H1 (cell line): ENCODE measurements at regions not wholly inside any gene's neighbourhood (a gene's known extent, or its start where the extent isn't known, plus 50 kb on each side); places are given as distances from the start of the nearest gene placed in this dataset.

Experiments
- CTCF ChIA-PET: fragments of 300-600 bp; sonication (Branson Sonifier 250); formaldehyde crosslinking; loops from one replicate; lab custom pipeline; 2021; ENCODE audit not compliant: partially characterized antibody; lab: Charles Lee
- POLR2A ChIA-PET: fragments of 300-600 bp; sonication (Branson Sonifier 250); formaldehyde crosslinking; loops from one replicate; lab custom pipeline; 2021; ENCODE audit warnings: inconsistent platforms; ENCODE audit not compliant: partially characterized antibody; lab: Charles Lee
- DNase-seq, 2 experiments: peaks; one replicate each; pipeline versions ENCODE4 v3.0.0 to v3.0.0-alpha.2; 2010 to 2022; ENCODE audit warnings: low spot score in 2 of 2, low read depth in 1 of 2, mixed read lengths in 1 of 2
- FAIRE-seq: peaks from 2 replicates; lab custom pipeline; 2011; peaks lifted over from hg19 to GRCh38; lab: Jason Lieb, UNC
- H2AFZ ChIP-seq: 2 replicates; pipeline ENCODE4 v1.8.1; 2012; ENCODE audit warnings: low read length, inconsistent platforms
- H2AK5ac ChIP-seq: 2 replicates; pipeline ENCODE4 v1.6.1; 2013; ENCODE audit warnings: low read depth, low read length
- H2BK120ac ChIP-seq: replicated peaks from 2 replicates; pipeline ENCODE3; 2013; ENCODE audit warnings: low read depth, low read length, inconsistent platforms
- H2BK12ac ChIP-seq: 2 replicates; pipeline ENCODE4 v1.6.1; 2013; ENCODE audit warnings: low read depth, low read length
- H2BK15ac ChIP-seq: 2 replicates; pipeline ENCODE4 v1.6.1; 2013; ENCODE audit warnings: low read length
- H2BK20ac ChIP-seq: 2 replicates; pipeline ENCODE4 v1.6.1; 2013; ENCODE audit warnings: low read length
- H2BK5ac ChIP-seq: 2 replicates; pipeline ENCODE4 v1.6.1; 2013; ENCODE audit warnings: low read depth, low read length
- H3K14ac ChIP-seq: 2 replicates; pipeline ENCODE4 v1.6.1; 2013; ENCODE audit warnings: inconsistent platforms; ENCODE audit not compliant: insufficient read length
- H3K18ac ChIP-seq: 2 replicates; pipeline ENCODE4 v1.6.1; 2013; ENCODE audit warnings: low read length; ENCODE audit errors: extremely low read depth
- H3K23ac ChIP-seq: 2 replicates; pipeline ENCODE4 v1.6.1; 2013; ENCODE audit warnings: inconsistent platforms; ENCODE audit not compliant: insufficient read length
- H3K23me2 ChIP-seq: 2 replicates; pipeline ENCODE4 v1.6.1; 2013; ENCODE audit warnings: low read depth, low read length
- H3K27ac ChIP-seq: 2 replicates; pipeline ENCODE4 v1.6.1; 2011; ENCODE audit warnings: low read depth, low read length, inconsistent platforms
- H3K27me3 ChIP-seq, 4 experiments: replicated peaks in 1 of 4; 1 replicate in 1 of 4; 2 replicates in 3 of 4; pipeline versions ENCODE4 v1.6.1 to v1.8.1; 2011 to 2013; ENCODE audit warnings: low read length in 3 of 4, mild to moderate bottlenecking in 3 of 4, inconsistent platforms in 2 of 4, mixed read lengths in 2 of 4, moderate library complexity in 1 of 4; ENCODE audit not compliant: control insufficient read depth in 3 of 4, insufficient read depth in 3 of 4; ENCODE audit errors: extremely low read depth in 1 of 4
- H3K36me3 ChIP-seq, 4 experiments: 2 replicates each; pipeline versions ENCODE4 v1.6.1 to v1.8.1; 2011 to 2013; ENCODE audit warnings: mild to moderate bottlenecking in 4 of 4, low read length in 3 of 4, moderate library complexity in 2 of 4, control low read depth in 1 of 4, inconsistent platforms in 1 of 4; ENCODE audit not compliant: insufficient read depth in 4 of 4, control insufficient read depth in 2 of 4
- H3K4ac ChIP-seq: replicated peaks from 2 replicates; pipeline ENCODE3; 2013; ENCODE audit warnings: low read length, low read depth, mixed read lengths, inconsistent platforms; ENCODE audit not compliant: insufficient read length
- H3K4me1 ChIP-seq, 4 experiments: replicated peaks in 1 of 4; 1 replicate in 1 of 4; 2 replicates in 3 of 4; pipeline versions ENCODE4 v1.6.1 to v1.8.1; 2011 to 2013; ENCODE audit warnings: low read length in 3 of 4, inconsistent platforms in 2 of 4, mixed read lengths in 1 of 4; ENCODE audit not compliant: insufficient read depth in 4 of 4, control insufficient read depth in 3 of 4
- H3K4me2 ChIP-seq, 2 experiments: 2 replicates each; pipeline versions ENCODE4 v1.6.1 to v1.8.1; 2011 to 2013; ENCODE audit warnings: low read depth in 2 of 2, low read length in 2 of 2, control low read depth in 1 of 2, inconsistent platforms in 1 of 2, mild to moderate bottlenecking in 1 of 2; ENCODE audit not compliant: insufficient read depth in 1 of 2
- H3K4me3 ChIP-seq, 4 experiments: fragments of 200-600, 300-600 bp in 1 of 4; sonication (generic), shearing (Covaris generic), sonication (Bioruptor Twin) in 1 of 4; 2 replicates each; pipeline versions ENCODE4 v1.5.1 to v1.8.1; 2011 to 2016; ENCODE audit warnings: low read length in 4 of 4, low read depth in 3 of 4, control low read depth in 2 of 4, inconsistent platforms in 2 of 4, mild to moderate bottlenecking in 2 of 4, mixed read lengths in 1 of 4, moderate library complexity in 1 of 4; ENCODE audit not compliant: insufficient read depth in 2 of 4; ENCODE audit errors: extremely low read depth in 1 of 4
- H3K56ac ChIP-seq: replicated peaks from 2 replicates; pipeline ENCODE3; 2013; ENCODE audit warnings: low read depth, mild to moderate bottlenecking, mixed read lengths, low read length, inconsistent platforms; ENCODE audit not compliant: insufficient read length
- H3K79me1 ChIP-seq: 2 replicates; pipeline ENCODE4 v1.6.1; 2013; ENCODE audit warnings: low read depth, low read length, control low read depth
- H3K79me2 ChIP-seq, 2 experiments: 2 replicates each; pipeline versions ENCODE4 v1.6.1 to v1.8.1; 2012 to 2013; ENCODE audit warnings: low read length in 2 of 2, mild to moderate bottlenecking in 2 of 2, inconsistent platforms in 1 of 2; ENCODE audit not compliant: insufficient read depth in 2 of 2, control insufficient read depth in 1 of 2
- H3K9ac ChIP-seq, 4 experiments: replicated peaks in 1 of 4; 1 replicate in 1 of 4; 2 replicates in 3 of 4; pipeline versions ENCODE4 v1.6.1 to v1.8.1; 2011 to 2013; ENCODE audit warnings: low read depth in 3 of 4, low read length in 3 of 4, control low read depth in 2 of 4, mild to moderate bottlenecking in 2 of 4, moderate library complexity in 2 of 4, inconsistent platforms in 1 of 4; ENCODE audit errors: extremely low read depth in 1 of 4
- H3K9me3 ChIP-seq, 2 experiments: 2 replicates each; pipeline versions ENCODE4 v1.6.1 to v1.8.1; 2012 to 2013; ENCODE audit warnings: mild to moderate bottlenecking in 2 of 2, moderate library complexity in 2 of 2, control low read depth in 1 of 2, inconsistent platforms in 1 of 2, low read depth in 1 of 2, low read length in 1 of 2, mixed read lengths in 1 of 2; ENCODE audit not compliant: insufficient read depth in 2 of 2
- H4K20me1 ChIP-seq, 2 experiments: replicated peaks in 1 of 2; 2 replicates each; pipeline versions ENCODE3 to v1.8.1; 2011 to 2013; ENCODE audit warnings: inconsistent platforms in 2 of 2, low read length in 2 of 2, mild to moderate bottlenecking in 1 of 2; ENCODE audit not compliant: insufficient read depth in 2 of 2, control insufficient read depth in 1 of 2
- H4K5ac ChIP-seq: 2 replicates; pipeline ENCODE4 v1.6.1; 2013; ENCODE audit warnings: low read length, low read depth, mixed read lengths, inconsistent platforms; ENCODE audit not compliant: insufficient read length
- H4K8ac ChIP-seq: 2 replicates; pipeline ENCODE4 v1.8.0; 2013; ENCODE audit warnings: mild to moderate bottlenecking, moderate library complexity, low read length, inconsistent platforms; ENCODE audit not compliant: insufficient read depth; ENCODE audit errors: extremely low read depth
- H4K91ac ChIP-seq: replicated peaks from 2 replicates; pipeline ENCODE3; 2013; ENCODE audit warnings: low read length, mixed read lengths, inconsistent platforms; ENCODE audit not compliant: insufficient read length
- ASH2L ChIP-seq: fragments of 200-600, 300-600 bp; sonication (generic); IDR thresholded peaks from one replicate; pipeline ENCODE4 v1.7.1; 2017; ENCODE audit warnings: low read length
- BCL11A ChIP-seq, 2 experiments: IDR thresholded peaks; one replicate each; pipeline ENCODE4 v1.6.1; 2011; ENCODE audit warnings: low read depth in 2 of 2, low read length in 2 of 2, mild to moderate bottlenecking in 2 of 2
- BRCA1 ChIP-seq: IDR thresholded peaks from 2 replicates; pipeline ENCODE4 v1.6.1; 2012; ENCODE audit warnings: low read depth, low read length, improper control_type of control experiment
- CREB1 ChIP-seq: IDR thresholded peaks from 2 replicates; pipeline ENCODE4 v1.6.1; 2012; ENCODE audit warnings: inconsistent platforms
- EP300 ChIP-seq, 2 experiments: IDR thresholded peaks; 1 replicate in 1 of 2; 2 replicates in 1 of 2; pipeline ENCODE4 v1.6.1; 2011 to 2012; ENCODE audit warnings: low read depth in 2 of 2, low read length in 2 of 2, mild to moderate bottlenecking in 2 of 2, borderline replicate concordance in 1 of 2, inconsistent platforms in 1 of 2, moderate library complexity in 1 of 2
- FOSL1 ChIP-seq: IDR thresholded peaks from 2 replicates; pipeline ENCODE4 v1.6.1; 2011; ENCODE audit warnings: mild to moderate bottlenecking, low read depth, low read length, moderate library complexity; ENCODE audit not compliant: insufficient read depth
- GABPA ChIP-seq: IDR thresholded peaks from 2 replicates; pipeline ENCODE4 v1.6.1; 2011; ENCODE audit warnings: mild to moderate bottlenecking, low read length, moderate library complexity, borderline replicate concordance; ENCODE audit not compliant: insufficient read depth
- HDAC6 ChIP-seq: IDR thresholded peaks from one replicate; pipeline ENCODE4 v1.7.1; 2012; ENCODE audit warnings: low read depth, mild to moderate bottlenecking, inconsistent platforms, low read length, moderate library complexity
- MAFK ChIP-seq: IDR thresholded peaks from 2 replicates; pipeline ENCODE4 v1.6.1; 2012; ENCODE audit warnings: low read depth, mild to moderate bottlenecking, improper control_type of control experiment, low read length
- NANOG ChIP-seq: IDR thresholded peaks from 2 replicates; pipeline ENCODE4 v1.6.1; 2011; ENCODE audit warnings: low read length, low read depth, mild to moderate bottlenecking, inconsistent platforms; ENCODE audit not compliant: insufficient read depth, poor library complexity, severe bottlenecking
- POLR2A ChIP-seq, 2 experiments: IDR thresholded peaks; 1 replicate in 1 of 2; 2 replicates in 1 of 2; pipeline ENCODE4 v1.6.1; 2011; ENCODE audit warnings: low read depth in 2 of 2, low read length in 2 of 2, mild to moderate bottlenecking in 2 of 2; ENCODE audit errors: control extremely low read depth in 1 of 2
- SRF ChIP-seq: IDR thresholded peaks from 2 replicates; pipeline ENCODE4 v1.6.1; 2011; ENCODE audit warnings: mild to moderate bottlenecking, low read depth, low read length, moderate library complexity
- ZNF274 ChIP-seq: IDR thresholded peaks from 2 replicates; pipeline ENCODE4 v1.7.0; 2012; ENCODE audit warnings: low read length, borderline replicate concordance; ENCODE audit errors: extremely low read depth
- WGBS, 2 experiments: shearing (Covaris generic) in 1 of 2; methylation state at CpG; one replicate each; pipeline versions ENCODE4 v1.1.6 to v1.1.7; 2013 to 2015; ENCODE audit warnings: low lambda C conversion rate in 2 of 2, mixed read lengths in 2 of 2, inconsistent platforms in 1 of 2, low coverage in 1 of 2, missing lambda C conversion rate in 1 of 2; ENCODE audit not compliant: insufficient replicate concordance in 2 of 2, insufficient coverage in 1 of 2, insufficient read length in 1 of 2; ENCODE audit errors: extremely low coverage in 1 of 2, missing lambda C conversion rate in 1 of 2; 5-methylcytosine and 5-hydroxymethylcytosine counted together
- TF ChIP-seq, protein P1 (sequence below): IDR thresholded peaks from 2 replicates; pipeline ENCODE4 v1.6.1; 2011; ENCODE audit warnings: low read depth, mild to moderate bottlenecking, low read length; ENCODE audit not compliant: insufficient read depth

DNA sequence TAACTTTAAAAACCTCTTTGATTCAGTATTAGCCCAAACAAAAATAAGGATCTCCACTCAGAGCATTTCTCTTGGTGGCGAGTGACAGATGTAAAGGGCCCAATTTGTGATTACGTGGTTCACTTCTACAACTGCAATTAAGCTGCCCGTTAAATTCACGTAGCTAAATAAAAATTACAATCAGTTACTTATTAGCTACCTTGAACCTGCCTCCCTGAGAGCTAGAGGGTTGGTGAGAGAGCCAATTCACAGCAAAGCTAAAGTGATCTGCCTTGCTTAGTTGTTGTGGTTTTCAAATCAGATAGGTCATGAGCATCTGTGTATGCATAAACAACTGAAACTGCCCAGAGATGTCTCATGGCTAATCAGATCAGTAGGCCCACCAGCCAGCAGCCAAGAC is 156.7 kb downstream of the RNF152 start:
- Histone ChIP-seq H3K18ac (no peak overlapping the region), H3K9ac (no peak overlapping the region), H2BK15ac (no peak overlapping the region), H3K14ac (no peak overlapping the region), H2AFZ (no peak overlapping the region), H3K27ac (no peak overlapping the region), H3K23me2 (no peaks in the 10 kb centered on the region; the same call in 1 of the 2 replicates), H3K79me1 (no peaks in the 10 kb centered on the region; the same call in 1 of the 2 replicates), H3K9me3 (no peaks in the 10 kb centered on the region), H4K91ac (no peak overlapping the region), H3K79me2 (no peaks in the 10 kb centered on the region), H3K23ac (no peak overlapping the region), H3K4me2 (no peak overlapping the region), H3K56ac (no peak overlapping the region), H4K8ac (no peak overlapping the region), H2BK120ac (no peak overlapping the region), H2BK5ac (no peak overlapping the region), H3K36me3 (no peaks in the 10 kb centered on the region), H3K4ac (no peak overlapping the region), H3K27me3 (no peaks in the 10 kb centered on the region), H2BK20ac (no peak overlapping the region), H3K4me3 (no peak overlapping the region), H2AK5ac (no peak overlapping the region), H2BK12ac (no peak overlapping the region), H4K5ac (no peak overlapping the region), H3K4me1 (no peaks in the 10 kb centered on the region), H4K20me1 (no peaks in the 10 kb centered on the region)
- POLR2A ChIA-PET = no interaction called here
- FAIRE-seq (no peak), DNase-seq (no peak)
- CTCF ChIA-PET = interaction anchor here (1.4 kb wide), 1 partner anchor 20 kb away, joined by 3 read pairs; no protein-coding TSS in a partner anchor
- WGBS, 2 experiments = 90% methylated on average over 4 of the region's 4 CpGs; no CpG with 5 or more reads in 1 of the 2 experiments
- TF ChIP-seq ZNF274 = no peak
- TF ChIP-seq BCL11A (IDR thresholded peaks at IDR 0.05; ENCODE audit: low read depth in 2 of 2, low read length in 2 of 2) = no peak
- TF ChIP-seq BRCA1 = no peak
- no peak for TF ChIP-seq EP300 (IDR thresholded peaks at IDR 0.05; ENCODE audit: borderline replicate concordance in 1 of 2, low read depth in 2 of 2, low read length in 2 of 2)
- TF ChIP-seq NANOG = no peak
- TF ChIP-seq MAFK = no peak
- no peak for TF ChIP-seq CREB1
- no peak for TF ChIP-seq ASH2L
- TF ChIP-seq HDAC6 = no peak
- TF ChIP-seq POLR2A (IDR thresholded peaks at IDR 0.05; ENCODE audit: control extremely low read depth in 1 of 2, low read depth in 2 of 2, low read length in 2 of 2) = no peak
- TF ChIP-seq SRF = no peak
- TF ChIP-seq, protein P1, sequence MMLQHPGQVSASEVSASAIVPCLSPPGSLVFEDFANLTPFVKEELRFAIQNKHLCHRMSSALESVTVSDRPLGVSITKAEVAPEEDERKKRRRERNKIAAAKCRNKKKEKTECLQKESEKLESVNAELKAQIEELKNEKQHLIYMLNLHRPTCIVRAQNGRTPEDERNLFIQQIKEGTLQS = no peak
- TF ChIP-seq FOSL1 = no peak
- no peak for TF ChIP-seq GABPA
